ENCODE measurements at regions not wholly inside any gene's neighbourhood (a gene's known extent, or its start where the extent isn't known, plus 50 kb on each side); places are given as distances from the start of the nearest gene placed in this dataset.

- Histone ChIP-seq H3K79me1 (ENCODE audit: low read depth in 1 of 2, low read length in 2 of 2) (no peaks in the 10 kb centered on the region), H3K4ac (ENCODE audit: low read depth, low read length) (no peak overlapping the region), H4K20me1 (ENCODE audit: insufficient read depth, low read length) (no peaks in the 10 kb centered on the region), H2AK9ac (replicated peaks; ENCODE audit: low read depth, low read length, poor library complexity) (no peak overlapping the region), H3K9me1 (ENCODE audit: insufficient read depth, low read length) (no peaks in the 10 kb centered on the region), H3K14ac (replicated peaks; ENCODE audit: low read depth, low read length) (no peak overlapping the region), H4K5ac (ENCODE audit: low read depth, low read length) (no peak overlapping the region), H3K4me2 (ENCODE audit: low read depth, low read length) (no peak overlapping the region), H3K27me3 (ENCODE audit: control insufficient read depth, insufficient read depth, low read length) (no peaks in the 10 kb centered on the region), H3K4me3 (ENCODE audit: insufficient read depth, low read depth, low read length) (no peak overlapping the region), H2AFZ (replicated peaks; ENCODE audit: low read length, poor library complexity) (no peak overlapping the region), H2BK120ac (ENCODE audit: low read depth, low read length) (no peak overlapping the region), H3K23ac (ENCODE audit: low read depth, low read length) (no peak overlapping the region), H3K9ac (ENCODE audit: low read depth, low read length) (no peak overlapping the region), H3K36me3 (ENCODE audit: control insufficient read depth, insufficient read depth, low read length) (no peaks in the 10 kb centered on the region), H4K91ac (ENCODE audit: insufficient read depth, low read depth, low read length) (no peak overlapping the region), H3K18ac (ENCODE audit: low read depth, low read length) (no peak overlapping the region), H3K27ac (ENCODE audit: insufficient read depth, low read length) (no peak overlapping the region), H3K9me3 (ENCODE audit: control insufficient read depth, insufficient read depth, low read length) (no peaks in the 10 kb centered on the region), H2BK5ac (ENCODE audit: low read depth, low read length, poor library complexity, severe bottlenecking) (no peak overlapping the region), H3K4me1 (ENCODE audit: control insufficient read depth, insufficient read depth, low read length) (no peaks in the 10 kb centered on the region), H4K8ac (ENCODE audit: low read depth in 2 of 2, low read length in 2 of 2) (no peak overlapping the region), H2BK15ac (ENCODE audit: low read depth, low read length) (no peak overlapping the region), H2BK20ac (ENCODE audit: low read depth, low read length) (no peak overlapping the region), H2AK5ac (ENCODE audit: low read depth, low read length) (no peak overlapping the region), H3K56ac (ENCODE audit: extremely low read depth, insufficient read depth, low read length) (no peak overlapping the region)
- ChIA-PET CTCF (no interaction called here), POLR2A (ENCODE audit: unreplicated experiment) (no interaction called here)
- WGBS, 2 experiments (ENCODE audit: extremely low coverage in 2 of 2, insufficient read length in 1 of 2): 14% methylated on average over 5 of the region's 6 CpGs; no CpG with 5 or more reads in 1 of the 2 experiments
- no peak for ATAC-seq (ENCODE audit: low read depth)
- intact Hi-C loops (cut with micrococcal nuclease): no loop called here
- dilution Hi-C loops (cut with HindIII; ENCODE audit: low sequenced_read_pairs, unreplicated experiment): no loop called here
- TF ChIP-seq CHD1 (IDR thresholded peaks at IDR 0.05; ENCODE audit: low read depth, low read length): no peak
- no peak for TF ChIP-seq USF2 (IDR thresholded peaks at IDR 0.05; ENCODE audit: low read depth, low read length)
- no peak for DNase-seq
- no TSS peak for BruUV-seq (replicated peaks)
- in situ Hi-C loops (cut with MboI; ENCODE audit: low sequenced_read_pairs): no loop called here
These were observed 605.4 kb downstream of the ISL1 start for GRCh38 chr5:51988634-51989033.

Data from IMR-90 (cell line).